Gastroesophageal sphincter (tissue), 3 donors: ENCODE measurements at regions not wholly inside any gene's neighbourhood (a gene's known extent, or its start where the extent isn't known, plus 50 kb on each side); places are given as distances from the start of the nearest gene placed in this dataset.

ENCODE experiments used
- CTCF ChIP-seq, 4 experiments: fragments of 200-600 bp in 2 of 4; fragments of 450-650 bp in 2 of 4; sonication (generic) in 1 of 4; IDR thresholded peaks; one replicate each; pipeline ENCODE4 v1.5.1; 2017 to 2019; ENCODE audit warnings: antibody characterized with exemption in 4 of 4, mild to moderate bottlenecking in 2 of 4, moderate library complexity in 2 of 4
- POLR2A ChIP-seq, 2 donors: fragments of 450-650 bp; IDR thresholded peaks; one replicate each; pipeline ENCODE4 v1.6.1; 2017; ENCODE audit warnings: antibody characterized with exemption in 2 of 2, mild to moderate bottlenecking in 2 of 2, moderate library complexity in 1 of 2
- POLR2AphosphoS5 ChIP-seq: sonication (generic); formaldehyde crosslinking; IDR thresholded peaks from one replicate; pipeline ENCODE4 v1.6.1; 2017; ENCODE audit warnings: antibody characterized with exemption

- no peak for TF ChIP-seq CTCF (IDR thresholded peaks at IDR 0.05)
- no peak for TF ChIP-seq POLR2A (IDR thresholded peaks at IDR 0.05)
- no peak for TF ChIP-seq POLR2AphosphoS5
Observed at GRCh38 chr11:70888061-70888460, 364.3 kb downstream of the SHANK2 start.
